ENCODE measurements at regions not wholly inside any gene's neighbourhood (a gene's known extent, or its start where the extent isn't known, plus 50 kb on each side); places are given as distances from the start of the nearest gene placed in this dataset.

GRCh38 chr1:228823200-228823599 is 87.9 kb downstream of the RHOU start:
- Histone ChIP-seq H3K4me3 (ENCODE audit: low read length in 2 of 2) (no peak overlapping the region), H3K9me3 (ENCODE audit: control insufficient read depth in 2 of 2, low read length in 2 of 2) (no peaks in the 10 kb centered on the region), H3K36me3 (ENCODE audit: control insufficient read depth in 2 of 2, insufficient read depth in 2 of 2, low read length in 2 of 2) (no peaks in the 10 kb centered on the region), H3K4me1 (ENCODE audit: control insufficient read depth in 2 of 2, insufficient read depth in 2 of 2, low read length in 2 of 2) (no peaks in the 10 kb centered on the region), H3K27ac (ENCODE audit: low read depth in 2 of 2, low read length in 2 of 2) (no peak overlapping the region), H3K27me3 (ENCODE audit: control insufficient read depth in 2 of 2, insufficient read depth in 2 of 2, low read length in 2 of 2) (no peaks in the 10 kb centered on the region), H3K9ac (ENCODE audit: low read depth in 1 of 2, low read length in 2 of 2) (no peak overlapping the region)

DNA sequence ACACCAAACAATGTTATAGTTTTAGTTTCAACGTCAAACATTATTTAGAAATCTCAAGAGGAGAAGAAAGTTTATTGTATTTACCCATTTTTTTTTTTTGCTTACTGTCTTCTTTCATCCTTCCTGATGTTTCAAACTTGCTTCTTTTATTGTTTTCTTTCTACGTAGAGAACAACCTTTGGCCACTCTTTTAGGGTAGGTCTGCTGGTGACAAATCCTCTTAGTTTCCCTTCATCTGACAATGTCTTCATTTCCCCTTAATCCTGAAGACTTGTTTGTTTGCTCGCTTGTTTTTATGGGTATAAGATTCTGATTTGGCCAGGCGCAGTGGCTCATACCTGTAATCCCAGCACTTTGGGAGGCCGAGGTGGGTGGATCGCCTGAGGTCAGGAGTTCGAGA is 89.1 kb downstream of the RHOU start:
- no peaks in the 10 kb centered on the region for H3K36me3 ChIP-seq (ENCODE audit: control insufficient read depth in 2 of 2, insufficient read depth in 2 of 2, low read length in 2 of 2)
- no peak overlapping the region for H3K4me3 ChIP-seq (ENCODE audit: low read length in 2 of 2)
- no peaks in the 10 kb centered on the region for H3K4me1 ChIP-seq (ENCODE audit: control insufficient read depth in 2 of 2, insufficient read depth in 2 of 2, low read length in 2 of 2)
- H3K9ac ChIP-seq (ENCODE audit: low read depth in 1 of 2, low read length in 2 of 2): no peak overlapping the region
- H3K27me3 ChIP-seq (ENCODE audit: control insufficient read depth in 2 of 2, insufficient read depth in 2 of 2, low read length in 2 of 2): no peaks in the 10 kb centered on the region
- H3K27ac ChIP-seq (ENCODE audit: low read depth in 2 of 2, low read length in 2 of 2): no peak overlapping the region
- no peaks in the 10 kb centered on the region for H3K9me3 ChIP-seq (ENCODE audit: control insufficient read depth in 2 of 2, low read length in 2 of 2)

GRCh38 chr1:228825041-228825440 is 89.8 kb downstream of the RHOU start:
- Histone ChIP-seq H3K27ac (ENCODE audit: low read depth in 2 of 2, low read length in 2 of 2) (no peak overlapping the region), H3K4me1 (ENCODE audit: control insufficient read depth in 2 of 2, insufficient read depth in 2 of 2, low read length in 2 of 2) (no peaks in the 10 kb centered on the region), H3K9ac (ENCODE audit: low read depth in 1 of 2, low read length in 2 of 2) (no peak overlapping the region), H3K27me3 (ENCODE audit: control insufficient read depth in 2 of 2, insufficient read depth in 2 of 2, low read length in 2 of 2) (no peaks in the 10 kb centered on the region), H3K36me3 (ENCODE audit: control insufficient read depth in 2 of 2, insufficient read depth in 2 of 2, low read length in 2 of 2) (no peaks in the 10 kb centered on the region), H3K9me3 (ENCODE audit: control insufficient read depth in 2 of 2, low read length in 2 of 2) (no peaks in the 10 kb centered on the region), H3K4me3 (ENCODE audit: low read length in 2 of 2) (no peak overlapping the region)

GRCh38 chr1:228825840-228826484 is 90.7 kb downstream of the RHOU start:
- H3K36me3 ChIP-seq (ENCODE audit: control insufficient read depth in 2 of 2, insufficient read depth in 2 of 2, low read length in 2 of 2): no peaks in the 10 kb centered on the region
- peaks cover 0 to 4% of the 10 kb centered on the region in 2 donors for H3K4me1 ChIP-seq (ENCODE audit: control insufficient read depth in 2 of 2, insufficient read depth in 2 of 2, low read length in 2 of 2)
- no peaks in the 10 kb centered on the region for H3K9me3 ChIP-seq (ENCODE audit: control insufficient read depth in 2 of 2, low read length in 2 of 2)
- H3K27me3 ChIP-seq (ENCODE audit: control insufficient read depth in 2 of 2, insufficient read depth in 2 of 2, low read length in 2 of 2): no peaks in the 10 kb centered on the region
- no peak overlapping the region for H3K9ac ChIP-seq (ENCODE audit: low read depth in 1 of 2, low read length in 2 of 2)
- no peak overlapping the region for H3K4me3 ChIP-seq (ENCODE audit: low read length in 2 of 2)
- H3K27ac ChIP-seq (ENCODE audit: low read depth in 2 of 2, low read length in 2 of 2): no peak overlapping the region

DNA sequence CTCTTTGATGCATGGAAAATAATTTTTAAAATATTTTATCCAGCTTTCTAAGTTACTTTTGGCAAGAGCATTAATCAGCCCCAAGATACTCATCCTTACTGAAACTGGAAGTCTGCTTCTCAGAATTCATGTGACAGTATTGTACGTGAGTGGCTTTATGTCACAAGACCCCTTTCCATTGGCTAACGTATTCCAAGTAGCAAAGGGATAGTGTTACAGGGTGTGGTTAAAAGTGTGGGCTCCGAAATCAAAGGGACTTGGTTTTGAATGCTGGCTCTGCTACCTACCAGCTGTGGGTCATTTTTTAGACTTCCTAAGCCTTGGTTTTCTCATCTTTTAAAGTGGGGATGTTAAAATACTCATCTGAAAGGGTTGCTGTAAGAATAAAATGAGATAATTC is 91.7 kb downstream of the RHOU start:
- Histone ChIP-seq H3K4me3 (ENCODE audit: low read length in 2 of 2) (no peak overlapping the region), H3K4me1 (ENCODE audit: control insufficient read depth in 2 of 2, insufficient read depth in 2 of 2, low read length in 2 of 2) (peaks cover 0 to 4% of the 10 kb centered on the region in 2 donors), H3K9me3 (ENCODE audit: control insufficient read depth in 2 of 2, low read length in 2 of 2) (no peaks in the 10 kb centered on the region), H3K36me3 (ENCODE audit: control insufficient read depth in 2 of 2, insufficient read depth in 2 of 2, low read length in 2 of 2) (no peaks in the 10 kb centered on the region), H3K27ac (ENCODE audit: low read depth in 2 of 2, low read length in 2 of 2) (no peak overlapping the region), H3K27me3 (ENCODE audit: control insufficient read depth in 2 of 2, insufficient read depth in 2 of 2, low read length in 2 of 2) (no peaks in the 10 kb centered on the region), H3K9ac (ENCODE audit: low read depth in 1 of 2, low read length in 2 of 2) (no peak overlapping the region)

GRCh38 chr1:228828151-228828550 is 92.9 kb downstream of the RHOU start:
- Histone ChIP-seq H3K4me3 (ENCODE audit: low read length in 2 of 2) (no peak overlapping the region), H3K4me1 (ENCODE audit: control insufficient read depth in 2 of 2, insufficient read depth in 2 of 2, low read length in 2 of 2) (peaks cover 0 to 4% of the 10 kb centered on the region in 2 donors), H3K9me3 (ENCODE audit: control insufficient read depth in 2 of 2, low read length in 2 of 2) (no peaks in the 10 kb centered on the region), H3K27me3 (ENCODE audit: control insufficient read depth in 2 of 2, insufficient read depth in 2 of 2, low read length in 2 of 2) (no peaks in the 10 kb centered on the region), H3K27ac (ENCODE audit: low read depth in 2 of 2, low read length in 2 of 2) (no peak overlapping the region), H3K36me3 (ENCODE audit: control insufficient read depth in 2 of 2, insufficient read depth in 2 of 2, low read length in 2 of 2) (no peaks in the 10 kb centered on the region), H3K9ac (ENCODE audit: low read depth in 1 of 2, low read length in 2 of 2) (no peak overlapping the region)

- Histone ChIP-seq H3K9ac (ENCODE audit: low read depth in 1 of 2, low read length in 2 of 2) (no peak overlapping the region), H3K4me3 (ENCODE audit: low read length in 2 of 2) (no peak overlapping the region), H3K4me1 (ENCODE audit: control insufficient read depth in 2 of 2, insufficient read depth in 2 of 2, low read length in 2 of 2) (peaks cover 8 to 14% of the 10 kb centered on the region in 2 donors), H3K36me3 (ENCODE audit: control insufficient read depth in 2 of 2, insufficient read depth in 2 of 2, low read length in 2 of 2) (no peaks in the 10 kb centered on the region), H3K27me3 (ENCODE audit: control insufficient read depth in 2 of 2, insufficient read depth in 2 of 2, low read length in 2 of 2) (no peaks in the 10 kb centered on the region), H3K9me3 (ENCODE audit: control insufficient read depth in 2 of 2, low read length in 2 of 2) (no peaks in the 10 kb centered on the region), H3K27ac (ENCODE audit: low read depth in 2 of 2, low read length in 2 of 2) (peak overlapping the region in 1 of 2 donors; percentile 23)
Observed at GRCh38 chr1:228830185-228830953, 95.1 kb downstream of the RHOU start.

DNA sequence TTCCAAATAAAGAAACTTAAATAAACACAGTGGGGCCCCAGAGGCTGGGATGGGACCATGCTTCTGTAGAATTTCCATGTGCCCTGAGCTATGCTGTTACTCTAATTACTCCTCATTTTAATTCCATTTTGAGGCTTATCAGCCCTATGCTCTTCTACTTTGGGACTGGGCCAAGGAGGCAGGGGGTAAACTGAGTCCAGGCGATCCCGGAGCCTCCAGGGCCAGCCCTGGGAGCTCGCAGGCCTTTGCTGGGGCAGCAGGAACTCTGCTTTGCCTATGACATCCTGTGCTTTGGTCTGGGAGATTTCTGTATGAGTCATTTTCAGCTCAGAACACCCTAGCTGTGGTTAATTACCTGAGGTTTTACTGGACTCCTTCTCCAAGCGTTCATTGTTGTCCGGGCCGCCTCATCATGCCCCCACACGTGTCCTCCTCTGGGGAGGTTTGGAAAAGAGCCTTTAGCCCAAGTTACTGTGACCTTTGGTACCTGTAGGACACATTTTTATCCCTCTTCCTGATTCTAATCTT is 95.7 kb downstream of the RHOU start:
- peak overlapping the region in 1 of 2 donors; percentile 23 for H3K27ac ChIP-seq (ENCODE audit: low read depth in 2 of 2, low read length in 2 of 2)
- H3K9ac ChIP-seq (ENCODE audit: low read depth in 1 of 2, low read length in 2 of 2): no peak overlapping the region
- H3K27me3 ChIP-seq (ENCODE audit: control insufficient read depth in 2 of 2, insufficient read depth in 2 of 2, low read length in 2 of 2): no peaks in the 10 kb centered on the region
- no peak overlapping the region for H3K4me3 ChIP-seq (ENCODE audit: low read length in 2 of 2)
- H3K9me3 ChIP-seq (ENCODE audit: control insufficient read depth in 2 of 2, low read length in 2 of 2): no peaks in the 10 kb centered on the region
- H3K4me1 ChIP-seq (ENCODE audit: control insufficient read depth in 2 of 2, insufficient read depth in 2 of 2, low read length in 2 of 2): peaks cover 9 to 15% of the 10 kb centered on the region in 2 donors
- no peaks in the 10 kb centered on the region for H3K36me3 ChIP-seq (ENCODE audit: control insufficient read depth in 2 of 2, insufficient read depth in 2 of 2, low read length in 2 of 2)

GRCh38 chr1:228833911-228834688 is 98.8 kb downstream of the RHOU start:
- Histone ChIP-seq H3K4me3 (ENCODE audit: low read length in 2 of 2) (no peak overlapping the region), H3K4me1 (ENCODE audit: control insufficient read depth in 2 of 2, insufficient read depth in 2 of 2, low read length in 2 of 2) (peaks cover 27 to 45% of the 10 kb centered on the region in 2 donors), H3K9me3 (ENCODE audit: control insufficient read depth in 2 of 2, low read length in 2 of 2) (no peaks in the 10 kb centered on the region), H3K27ac (ENCODE audit: low read depth in 2 of 2, low read length in 2 of 2) (peak overlapping the region in 1 of 2 donors; percentile 23), H3K36me3 (ENCODE audit: control insufficient read depth in 2 of 2, insufficient read depth in 2 of 2, low read length in 2 of 2) (no peaks in the 10 kb centered on the region), H3K27me3 (ENCODE audit: control insufficient read depth in 2 of 2, insufficient read depth in 2 of 2, low read length in 2 of 2) (no peaks in the 10 kb centered on the region), H3K9ac (ENCODE audit: low read depth in 1 of 2, low read length in 2 of 2) (no peak overlapping the region)

- Histone ChIP-seq H3K36me3 (ENCODE audit: control insufficient read depth in 2 of 2, insufficient read depth in 2 of 2, low read length in 2 of 2) (no peaks in the 10 kb centered on the region), H3K9me3 (ENCODE audit: control insufficient read depth in 2 of 2, low read length in 2 of 2) (no peaks in the 10 kb centered on the region), H3K4me1 (ENCODE audit: control insufficient read depth in 2 of 2, insufficient read depth in 2 of 2, low read length in 2 of 2) (peaks cover 26 to 51% of the 10 kb centered on the region in 2 donors), H3K27ac (ENCODE audit: low read depth in 2 of 2, low read length in 2 of 2) (peak overlapping the region; percentile 91 to 92), H3K4me3 (ENCODE audit: low read length in 2 of 2) (no peak overlapping the region), H3K27me3 (ENCODE audit: control insufficient read depth in 2 of 2, insufficient read depth in 2 of 2, low read length in 2 of 2) (no peaks in the 10 kb centered on the region), H3K9ac (ENCODE audit: low read depth in 1 of 2, low read length in 2 of 2) (no peak overlapping the region)
Observed at GRCh38 chr1:228835456-228835855, 100.2 kb downstream of the RHOU start.
